GM21737 (cell line): ENCODE measurements at regions not wholly inside any gene's neighbourhood (a gene's known extent, or its start where the extent isn't known, plus 50 kb on each side); places are given as distances from the start of the nearest gene placed in this dataset.
"Not testable (repeated sequence)": the region's sequence is repeated elsewhere in the genome, so short reads cannot be mapped to it uniquely, and the experiment has no call there.

ENCODE experiments used
- ATAC-seq: cut with Tn5 transposase; IDR thresholded peaks from one replicate; pipeline ENCODE4 v1.9.1; 2021; ENCODE audit warnings: mild to moderate bottlenecking, moderate library complexity; ENCODE audit not compliant: unreplicated experiment

GRCh38 chr16:16448423-16448822 lies 69.5 kb downstream of the NPIPA7 start:
- ATAC-seq = not testable (repeated sequence)

- not testable (repeated sequence) for ATAC-seq
Measured at GRCh38 chr16:16449712-16450237, 70.8 kb downstream of the NPIPA7 start.

DNA sequence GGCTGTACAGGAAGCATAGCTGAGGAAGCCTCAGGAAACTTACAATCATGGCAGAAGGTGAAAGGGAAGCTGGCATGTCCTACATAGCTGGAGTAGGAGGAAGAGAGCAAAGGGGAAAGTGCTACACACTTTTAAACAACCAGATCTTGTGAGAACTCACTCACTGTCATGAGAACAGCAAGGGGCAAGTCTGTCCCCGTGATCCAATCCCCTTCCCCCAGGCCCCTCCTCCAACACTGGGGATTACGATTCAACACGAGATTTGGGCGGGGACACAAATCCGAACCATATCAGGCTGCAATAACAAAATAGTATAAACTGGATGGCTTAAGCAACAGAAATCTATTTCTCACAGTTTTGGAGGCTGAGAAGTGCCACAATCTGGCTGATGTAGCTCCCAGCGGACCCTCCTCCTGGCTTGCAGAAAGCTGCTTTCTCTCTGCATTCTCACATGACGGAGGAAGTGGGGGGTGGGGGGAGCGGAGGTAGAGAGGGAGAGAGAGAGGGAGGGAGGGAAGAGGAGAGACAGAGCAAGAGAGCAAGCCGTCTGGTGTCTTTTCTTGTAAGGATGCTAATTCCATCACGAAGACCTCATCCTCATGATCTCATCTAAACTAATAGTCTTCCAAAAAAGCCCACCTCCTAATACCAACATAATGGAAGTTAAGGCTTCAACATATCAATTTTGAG lies 72.9 kb downstream of the NPIPA7 start:
- ATAC-seq = not testable (repeated sequence)

DNA sequence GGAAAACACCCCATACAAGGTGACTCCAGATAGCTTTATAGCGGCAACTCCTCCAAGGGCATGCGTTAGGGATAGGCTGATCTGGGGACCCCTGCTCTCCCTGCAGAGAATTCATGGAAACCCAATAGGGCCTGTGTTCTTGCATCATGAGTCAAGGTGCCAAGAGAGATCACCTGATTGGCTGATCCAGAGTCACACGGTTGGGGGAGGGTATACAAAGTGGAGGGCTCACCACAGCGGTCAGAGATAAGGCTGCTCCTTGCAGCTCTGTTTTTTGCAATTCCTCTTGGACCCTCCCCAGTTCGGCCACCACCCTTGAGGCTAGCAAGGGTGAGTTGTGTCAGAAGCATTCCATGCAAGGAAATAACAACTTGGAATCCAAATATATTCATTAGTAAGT lies 79.6 kb downstream of the NPIPA7 start:
- ATAC-seq = not testable (repeated sequence)

DNA sequence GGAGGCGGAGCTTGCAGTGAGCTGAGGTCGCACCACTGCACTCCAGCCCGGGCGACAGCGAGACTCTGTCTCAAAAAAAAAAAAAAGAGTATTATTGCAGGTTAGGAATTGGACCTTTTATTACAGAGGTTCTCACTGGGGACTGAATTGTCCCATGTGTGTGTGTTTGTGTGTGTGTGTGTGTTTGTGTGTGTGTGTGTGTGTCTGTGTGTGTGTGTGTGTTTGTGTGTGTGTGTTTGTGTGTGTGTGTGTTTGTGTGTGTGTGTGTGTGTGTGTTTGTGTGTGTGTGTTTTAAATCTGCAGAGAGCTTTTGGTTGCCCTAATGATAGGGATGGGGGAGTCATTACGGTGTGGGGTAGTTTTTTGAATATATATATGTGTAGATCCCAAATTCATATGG lies 84.9 kb downstream of the NPIPA7 start:
- ATAC-seq = not testable (repeated sequence)

DNA sequence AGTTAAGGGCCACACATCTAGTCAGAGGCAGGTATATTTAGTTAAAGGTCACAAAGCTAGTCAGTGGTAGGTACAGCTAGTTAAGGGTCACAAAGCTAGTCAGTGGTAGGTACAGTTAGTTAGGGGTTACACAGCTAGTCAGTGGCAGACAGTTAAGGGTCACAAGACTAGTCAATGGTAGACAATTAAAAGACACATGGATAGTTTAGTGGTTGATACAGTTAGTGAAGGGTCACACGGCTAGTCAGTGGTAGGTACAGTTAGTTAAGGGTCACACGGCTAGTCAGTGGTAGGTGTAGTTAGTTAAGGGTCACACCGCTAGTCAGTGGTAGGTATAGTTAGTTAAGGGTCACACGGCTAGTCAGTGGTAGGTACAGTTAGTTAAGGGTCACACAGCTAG lies 110.0 kb downstream of the NPIPA7 start:
- ATAC-seq = not testable (repeated sequence)

DNA sequence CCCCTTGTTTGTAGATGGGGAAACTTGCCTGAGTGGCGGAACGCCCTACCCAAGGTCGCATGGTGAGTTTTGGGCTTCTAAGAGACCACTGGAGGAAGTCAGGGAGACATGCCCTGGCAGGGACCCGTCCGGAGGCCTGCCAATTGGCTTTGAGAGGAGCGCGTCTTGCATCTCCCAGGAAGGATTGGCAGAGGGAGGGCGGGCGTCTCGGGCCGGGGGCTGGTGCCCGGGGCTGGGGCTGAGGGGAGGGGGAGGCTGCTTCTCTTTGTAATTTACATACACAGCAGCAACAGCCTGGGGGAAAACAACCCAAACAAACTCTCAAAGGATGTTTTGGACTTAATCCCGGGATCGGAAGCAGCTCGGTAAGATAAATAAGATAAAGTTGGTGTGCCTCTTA lies 110.5 kb downstream of the NPIPA7 start:
- ATAC-seq = not testable (repeated sequence)

DNA sequence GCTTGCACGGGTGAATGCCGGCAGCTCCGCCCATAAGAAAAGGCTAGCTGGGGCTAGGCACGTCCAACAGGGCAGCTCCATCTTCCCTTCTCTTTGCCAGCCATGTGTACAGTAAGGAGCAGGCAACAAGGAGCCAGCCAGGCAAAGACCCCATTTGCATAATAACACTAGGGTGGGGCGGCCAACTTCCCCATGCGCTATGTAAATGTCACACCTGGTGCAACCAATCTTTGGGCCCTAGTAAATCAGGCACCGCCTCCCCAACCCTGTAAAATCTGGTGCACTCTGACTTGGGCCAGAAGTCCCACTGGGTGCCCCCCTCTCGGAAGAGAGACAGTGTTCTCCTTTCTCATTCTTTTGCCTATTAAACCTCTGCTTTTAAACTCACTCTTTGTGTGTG lies 115.2 kb downstream of the NPIPA7 start:
- not testable (repeated sequence) for ATAC-seq

DNA sequence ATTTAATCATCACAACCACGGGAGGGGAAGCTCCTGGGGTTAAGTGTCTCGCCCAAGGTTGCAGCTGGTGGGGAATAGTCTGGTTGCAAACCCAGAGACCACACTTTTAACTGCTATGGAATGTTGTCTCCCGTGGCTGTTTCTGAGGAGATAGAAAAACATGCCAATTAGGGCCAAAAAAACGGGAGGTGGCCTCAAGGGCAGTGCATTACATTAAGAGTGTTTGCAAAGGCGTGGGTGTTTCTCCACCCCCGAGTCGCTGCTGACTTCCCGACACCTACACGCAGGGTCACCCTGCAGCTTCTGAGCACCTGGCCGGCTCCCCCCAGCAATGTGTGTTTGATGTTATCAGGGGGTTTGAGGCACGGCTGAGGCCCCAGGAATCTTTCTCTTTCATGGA lies 116.1 kb downstream of the NPIPA7 start:
- ATAC-seq = not testable (repeated sequence)

DNA sequence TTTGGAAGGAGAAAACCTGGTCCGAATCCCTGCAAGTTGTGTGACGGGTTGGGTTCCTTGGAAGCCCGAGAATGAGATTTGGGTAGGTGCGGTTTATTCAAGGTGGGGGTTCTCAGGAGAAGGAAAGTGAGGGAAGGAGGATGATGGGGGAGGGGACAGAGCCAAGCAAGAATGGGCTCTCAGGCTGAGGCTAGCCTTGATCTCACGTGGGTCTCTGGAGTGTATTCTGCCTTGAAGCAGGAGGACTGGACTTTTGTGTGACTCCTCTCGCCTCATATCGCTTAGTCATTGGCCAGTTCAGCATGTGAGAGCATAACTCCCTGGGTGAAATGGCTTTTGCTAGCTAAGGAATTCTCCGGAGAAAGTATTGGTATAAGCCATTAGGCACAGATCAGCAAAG lies 120.9 kb downstream of the NPIPA7 start:
- ATAC-seq = not testable (repeated sequence)

- not testable (repeated sequence) for ATAC-seq
Measured at GRCh38 chr16:16507041-16507440, 128.1 kb downstream of the NPIPA7 start.

- ATAC-seq = not testable (repeated sequence)
Measured at GRCh38 chr16:16508344-16508743, 129.4 kb downstream of the NPIPA7 start.

GRCh38 chr16:16519395-16519794 lies 140.5 kb downstream of the NPIPA7 start:
- not testable (repeated sequence) for ATAC-seq

- ATAC-seq = not testable (repeated sequence)
Measured at GRCh38 chr16:16521239-16522002, 142.5 kb downstream of the NPIPA7 start.

- not testable (repeated sequence) for ATAC-seq
Measured at GRCh38 chr16:16526998-16527397, 148.1 kb downstream of the NPIPA7 start.

- not testable (repeated sequence) for ATAC-seq
Measured at GRCh38 chr16:16530744-16531143, 151.8 kb downstream of the NPIPA7 start.

DNA sequence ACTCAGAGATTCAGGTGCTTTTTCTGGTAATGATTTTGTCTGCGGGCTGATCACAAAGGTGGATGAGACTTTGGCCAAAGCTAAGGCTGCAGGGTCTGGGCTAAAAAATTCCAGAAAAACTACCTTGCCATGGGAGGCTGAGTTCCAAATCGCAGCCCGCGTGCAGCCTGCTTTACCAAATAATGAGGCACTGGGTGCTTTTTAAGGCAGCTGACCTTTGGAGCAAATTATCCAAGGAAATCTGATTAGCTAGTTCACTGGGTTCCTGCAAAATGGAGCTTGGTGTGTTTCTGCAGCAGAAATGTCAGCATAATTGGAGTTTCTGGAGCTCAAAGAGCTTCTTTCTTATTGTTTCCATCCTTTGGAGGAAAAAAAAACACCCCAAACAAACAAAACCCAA lies 156.6 kb downstream of the NPIPA7 start:
- ATAC-seq = not testable (repeated sequence)

DNA sequence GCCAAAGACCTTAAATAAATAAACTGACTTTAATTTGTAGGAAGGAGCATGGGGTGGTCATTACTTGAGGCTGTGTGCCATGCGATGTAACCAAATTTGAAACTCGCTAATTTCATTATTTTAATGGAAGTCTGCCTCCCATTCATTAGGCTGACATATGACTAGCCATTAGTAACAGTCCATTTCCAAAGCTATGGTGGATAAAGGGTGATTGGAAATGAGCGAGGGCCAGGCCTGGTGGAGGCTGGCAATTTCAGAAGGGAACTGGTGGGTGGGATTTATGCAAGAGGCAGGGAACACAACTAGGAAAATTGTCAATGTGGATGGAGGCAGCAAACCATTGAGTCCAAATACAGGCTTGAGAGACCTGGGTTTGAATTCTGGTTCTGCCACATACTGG lies 157.2 kb downstream of the NPIPA7 start:
- ATAC-seq = not testable (repeated sequence)

DNA sequence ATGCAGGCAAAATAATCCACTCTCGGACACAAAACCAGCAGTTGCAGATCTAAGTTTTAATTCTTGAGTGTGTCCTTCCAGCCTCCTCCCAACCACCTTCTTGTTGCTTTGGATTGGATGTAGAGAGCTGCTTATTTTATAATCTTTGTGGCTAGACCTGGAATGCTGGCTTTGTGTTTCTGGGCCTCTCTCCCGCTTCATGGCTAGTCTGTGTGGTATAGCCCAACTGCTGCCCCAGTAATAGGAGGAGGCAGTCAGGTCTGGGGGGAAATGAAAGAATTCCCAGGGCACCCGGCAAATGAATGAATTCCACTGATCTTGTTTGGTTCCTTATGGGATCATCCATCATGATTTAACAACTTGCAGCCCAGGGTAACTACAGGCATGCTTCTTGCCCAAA lies 170.8 kb downstream of the NPIPA7 start:
- not testable (repeated sequence) for ATAC-seq

DNA sequence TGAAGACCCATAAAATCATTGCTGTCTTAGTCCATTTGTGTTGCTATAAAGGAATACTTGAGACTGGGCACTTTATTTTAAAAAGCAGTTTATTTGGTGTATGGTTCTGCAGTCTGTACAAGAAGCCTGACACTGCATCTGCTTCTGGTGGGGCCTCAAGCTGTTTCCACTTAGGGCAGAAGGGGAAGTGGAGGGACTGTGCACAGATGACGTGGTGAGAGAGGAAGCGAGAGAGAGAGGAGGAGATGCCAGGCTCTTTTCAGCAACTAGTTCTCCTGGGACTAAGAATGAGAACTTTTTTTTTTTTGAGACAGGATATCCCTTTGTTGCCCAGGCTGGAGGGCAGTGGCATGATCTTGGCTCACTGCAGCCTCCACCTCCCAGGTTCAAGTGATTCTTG lies 171.9 kb downstream of the NPIPA7 start:
- ATAC-seq = not testable (repeated sequence)

- not testable (repeated sequence) for ATAC-seq
Measured at GRCh38 chr16:16552819-16553340, 173.9 kb downstream of the NPIPA7 start.
